Suprapubic skin (tissue), 3 donors: ENCODE measurements at regions not wholly inside any gene's neighbourhood (a gene's known extent, or its start where the extent isn't known, plus 50 kb on each side); places are given as distances from the start of the nearest gene placed in this dataset.

Source experiments
- CTCF ChIP-seq, 2 donors: fragments of 200-600 bp in 1 of 2; fragments of 450-650 bp in 1 of 2; sonication (generic) in 1 of 2; IDR thresholded peaks; one replicate each; pipeline ENCODE4 v1.5.1; 2016 to 2019; ENCODE audit warnings: antibody characterized with exemption in 2 of 2, mild to moderate bottlenecking in 1 of 2, moderate library complexity in 1 of 2
- EP300 ChIP-seq: sonication (generic); formaldehyde crosslinking; IDR thresholded peaks from one replicate; pipeline ENCODE4 v1.6.1; 2017; ENCODE audit warnings: antibody characterized with exemption

DNA sequence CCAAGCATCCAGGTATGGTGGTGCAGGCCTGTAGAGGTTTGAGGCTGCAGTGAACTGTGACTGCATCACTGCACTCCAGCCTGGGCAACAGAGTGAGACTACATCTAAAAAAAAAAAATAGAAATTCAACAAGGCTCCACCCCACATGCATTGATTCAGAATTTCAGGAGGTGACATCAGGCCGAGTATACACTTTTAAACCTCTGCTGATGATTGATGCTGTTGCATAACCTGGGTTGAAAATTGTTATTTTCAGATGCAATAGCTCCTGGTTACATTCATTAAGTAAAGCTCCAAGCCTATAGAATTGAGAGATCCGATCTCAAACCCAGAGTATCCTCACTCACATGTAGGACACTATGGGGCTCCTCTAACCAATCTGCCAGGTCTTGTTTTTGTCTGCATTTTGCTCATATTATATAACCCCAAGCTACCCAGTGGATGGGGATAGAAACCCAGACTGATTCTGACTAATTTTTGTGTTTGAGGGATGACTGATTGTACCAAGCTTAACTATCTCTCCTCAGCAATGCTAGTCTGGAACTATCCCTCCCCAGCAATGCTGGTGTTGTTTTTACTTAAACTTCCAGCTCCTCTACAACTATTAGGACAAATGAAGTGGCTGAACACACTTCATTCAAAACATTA lies 123.5 kb upstream of the PREP start:
- TF ChIP-seq EP300 (no peak), CTCF (IDR thresholded peaks at IDR 0.05) (no peak)
